GM23338 (cell line): ENCODE measurements at regions not wholly inside any gene's neighbourhood (a gene's known extent, or its start where the extent isn't known, plus 50 kb on each side); places are given as distances from the start of the nearest gene placed in this dataset.

Experiments
- ATAC-seq: fragments of 200-7000 bp; cut with Tn5 transposase; 3 replicates; pipeline ENCODE4 v1.9.1; 2020
- DNase-seq: peaks from one replicate; pipeline ENCODE4 v3.0.0-alpha.2; 2015; ENCODE audit warnings: low spot score
- H2AFZ ChIP-seq: fragments of 200-600 bp; sonication (generic); 2 replicates; pipeline ENCODE4 v1.8.0; 2016; ENCODE audit warnings: antibody characterized with exemption, mild to moderate bottlenecking, moderate library complexity
- H3F3A ChIP-seq: fragments of 200-600 bp; sonication (generic); replicated peaks from 2 replicates; pipeline ENCODE4 v1.8.0; 2017; ENCODE audit warnings: antibody characterized with exemption, mixed run types, low read depth
- H3K27ac ChIP-seq: fragments of 200-600 bp; sonication (generic); 2 replicates; pipeline ENCODE4 v1.6.1; 2016; ENCODE audit warnings: low read depth
- H3K27me3 ChIP-seq: fragments of 200-600 bp; sonication (generic); 2 replicates; pipeline ENCODE4 v1.8.0; 2016; ENCODE audit warnings: mild to moderate bottlenecking, mixed run types, moderate library complexity; ENCODE audit not compliant: insufficient read depth
- H3K36me3 ChIP-seq: fragments of 200-600 bp; sonication (generic); 2 replicates; pipeline ENCODE4 v1.8.0; 2016; ENCODE audit warnings: mild to moderate bottlenecking; ENCODE audit not compliant: insufficient read depth
- H3K4me1 ChIP-seq: fragments of 200-600 bp; sonication (generic); 2 replicates; pipeline ENCODE4 v1.8.0; 2016; ENCODE audit warnings: mild to moderate bottlenecking, moderate library complexity; ENCODE audit not compliant: insufficient read depth
- H3K4me2 ChIP-seq: fragments of 200-600 bp; sonication (generic); 2 replicates; pipeline ENCODE4 v1.7.1; 2017; ENCODE audit warnings: mixed run types
- H3K4me3 ChIP-seq: fragments of 200-600 bp; sonication (generic); 2 replicates; pipeline ENCODE4 v1.6.1; 2016; ENCODE audit warnings: mixed run types
- H3K79me2 ChIP-seq: fragments of 200-600 bp; sonication (generic); replicated peaks from 2 replicates; pipeline ENCODE4 v1.8.0; 2017; ENCODE audit warnings: mild to moderate bottlenecking; ENCODE audit not compliant: insufficient read depth
- H3K9me2 ChIP-seq: fragments of 200-600 bp; sonication (generic); 2 replicates; pipeline ENCODE4 v1.8.0; 2017; ENCODE audit not compliant: insufficient read depth
- H4K20me1 ChIP-seq: fragments of 200-600 bp; sonication (generic); replicated peaks from 2 replicates; pipeline ENCODE4 v1.8.0; 2017; ENCODE audit warnings: mild to moderate bottlenecking; ENCODE audit not compliant: insufficient read depth
- H3K27ac Mint-ChIP-seq: 2 replicates; pipeline ENCODE4 v1.8.0; 2020; ENCODE audit warnings: inconsistent platforms, mild to moderate bottlenecking, moderate library complexity, mixed read lengths
- H3K27me3 Mint-ChIP-seq: 3 replicates; pipeline ENCODE4 v1.8.0; 2022; ENCODE audit warnings: low read depth, mild to moderate bottlenecking, moderate library complexity, mixed read lengths, inconsistent platforms; ENCODE audit not compliant: insufficient read depth, poor library complexity
- H3K36me3 Mint-ChIP-seq: 3 replicates; pipeline ENCODE4 v1.8.0; 2021; ENCODE audit warnings: low read depth, mild to moderate bottlenecking, inconsistent platforms, moderate library complexity, mixed read lengths
- H3K4me1 Mint-ChIP-seq: 3 replicates; pipeline ENCODE4 v1.8.0; 2020; ENCODE audit warnings: mild to moderate bottlenecking, inconsistent platforms, mixed read lengths
- H3K4me3 Mint-ChIP-seq: 3 replicates; pipeline ENCODE4 v1.8.0; 2021; ENCODE audit warnings: moderate library complexity, mild to moderate bottlenecking, inconsistent platforms, mixed read lengths
- H3K9me3 Mint-ChIP-seq: 3 replicates; pipeline ENCODE4 v1.8.0; 2020; ENCODE audit warnings: moderate library complexity, mild to moderate bottlenecking, inconsistent platforms, mixed read lengths
- CREB1 ChIP-seq: fragments of 250-450 bp; sonication (Bioruptor Pico); IDR thresholded peaks from 2 replicates; pipeline ENCODE4 v1.5.0; 2020; ENCODE audit warnings: low read depth, mild to moderate bottlenecking, moderate library complexity
- CTCF ChIP-seq, 2 experiments: fragments of 200-600 bp in 1 of 2; sonication (generic) in 1 of 2; conservative IDR thresholded peaks; 2 replicates each; pipeline versions ENCODE4 v1.5.1 to v1.6.1; 2016 to 2017; ENCODE audit warnings: antibody characterized with exemption in 2 of 2, low read depth in 2 of 2, mild to moderate bottlenecking in 2 of 2, moderate library complexity in 1 of 2
- ETS1 ChIP-seq: IDR thresholded peaks from 2 replicates; pipeline ENCODE4 v1.6.1; 2016; ENCODE audit warnings: antibody characterized with exemption
- EZH2 ChIP-seq: fragments of 200-600 bp; sonication (generic); IDR thresholded peaks from one replicate; pipeline ENCODE4 v1.8.0; 2017; ENCODE audit warnings: antibody characterized with exemption, mild to moderate bottlenecking, low read depth; ENCODE audit not compliant: unreplicated experiment
- EZH2phosphoT487 ChIP-seq: fragments of 200-600 bp; sonication (generic); IDR thresholded peaks from one replicate; pipeline ENCODE4 v1.8.1; 2018; ENCODE audit warnings: antibody characterized with exemption; ENCODE audit not compliant: unreplicated experiment
- JUNB ChIP-seq: IDR thresholded peaks from one replicate; pipeline ENCODE4 v1.6.1; 2016; ENCODE audit warnings: antibody characterized with exemption; ENCODE audit not compliant: unreplicated experiment
- NANOG ChIP-seq: IDR thresholded peaks from 2 replicates; pipeline ENCODE4 v1.6.1; 2016; ENCODE audit warnings: antibody characterized with exemption, borderline replicate concordance
- POLR2AphosphoS5 ChIP-seq: IDR thresholded peaks from 2 replicates; pipeline ENCODE4 v1.6.1; 2016; ENCODE audit warnings: antibody characterized with exemption, low read depth
- REST ChIP-seq: IDR thresholded peaks from one replicate; pipeline ENCODE4 v1.6.1; 2018; ENCODE audit warnings: antibody characterized with exemption; ENCODE audit not compliant: unreplicated experiment
- STAT1 ChIP-seq: IDR thresholded peaks from one replicate; pipeline ENCODE4 v1.6.1; 2016; ENCODE audit warnings: antibody characterized with exemption; ENCODE audit not compliant: unreplicated experiment
- ZNF114 ChIP-seq: fragments of 250-450 bp; sonication (Bioruptor Pico); IDR thresholded peaks from 2 replicates; pipeline ENCODE4 v1.5.0; 2020; ENCODE audit warnings: mild to moderate bottlenecking, moderate library complexity
- ZNF331 ChIP-seq: fragments of 250-450 bp; sonication (Bioruptor Pico); IDR thresholded peaks from 2 replicates; pipeline ENCODE4 v1.5.0; 2020; ENCODE audit warnings: low read depth, mild to moderate bottlenecking, moderate library complexity
- ZNF462 ChIP-seq: fragments of 250-450 bp; sonication (Bioruptor Pico); IDR thresholded peaks from 2 replicates; pipeline ENCODE4 v1.5.0; 2020; ENCODE audit warnings: mild to moderate bottlenecking, moderate library complexity

- Histone ChIP-seq H3F3A (no peaks in the 10 kb centered on the region), H2AFZ (no peak overlapping the region), H3K27ac (no peak overlapping the region), H3K4me1 (no peaks in the 10 kb centered on the region), H3K79me2 (no peaks in the 10 kb centered on the region), H3K9me2 (no peaks in the 10 kb centered on the region; the same call in 1 of the 2 replicates), H3K27me3 (no peaks in the 10 kb centered on the region), H3K4me2 (no peak overlapping the region), H4K20me1 (no peaks in the 10 kb centered on the region), H3K4me3 (no peak overlapping the region), H3K36me3 (no peaks in the 10 kb centered on the region)
- Mint-ChIP-seq H3K27me3 (no peaks in the 10 kb centered on the region), H3K4me1 (0 out of 3 replicates have a peak, but pooled peaks cover 7% of the 10 kb centered on the region), H3K27ac (no peak overlapping the region), H3K36me3 (no peaks in the 10 kb centered on the region; the same call in 2 of the 3 replicates), H3K4me3 (no peak overlapping the region), H3K9me3 (no peaks in the 10 kb centered on the region; the same call in 1 of the 3 replicates)
- TF ChIP-seq ZNF331 (CRISPR knock-in tag) (no peak), ETS1 (no peak), STAT1 (no peak), ZNF114 (CRISPR knock-in tag) (no peak), EZH2 (no peak), REST (no peak), NANOG (no peak), JUNB (no peak), EZH2phosphoT487 (no peak), CREB1 (no peak), CTCF (conservative IDR thresholded peaks at IDR 0.05; ENCODE audit: low read depth in 2 of 2) (no peak), ZNF462 (no peak), POLR2AphosphoS5 (no peak)
- DNase-seq: no peak
- ATAC-seq: no peak
Measured at GRCh38 chr16:62876133-62876532, 839.9 kb upstream of the CDH8 start.
